ENCODE measurements at regions not wholly inside any gene's neighbourhood (a gene's known extent, or its start where the extent isn't known, plus 50 kb on each side); places are given as distances from the start of the nearest gene placed in this dataset.

- DNase-seq (ENCODE audit: low spot score in 2 of 2) (no peak), ATAC-seq (ENCODE audit: low read depth) (no peak)
- H3K4me1 Mint-ChIP-seq: no peaks in the 10 kb centered on the region
- peaks cover 9% of the 10 kb centered on the region for H3K9me3 Mint-ChIP-seq
- H3K27me3 Mint-ChIP-seq: peaks cover 16% of the 10 kb centered on the region
- H3K27ac Mint-ChIP-seq: no peak overlapping the region
- no peaks in the 10 kb centered on the region for H3K36me3 Mint-ChIP-seq
- no peak overlapping the region for H3K4me3 Mint-ChIP-seq
These were observed 136.8 kb upstream of the OTOS start for GRCh38 chr2:240277073-240277806.

GRCh38 chr2:240277807-240278522 lies 137.5 kb upstream of the OTOS start:
- no peak overlapping the region for H3K27ac Mint-ChIP-seq

GRCh38 chr2:240278661-240279060 lies 138.2 kb upstream of the OTOS start:
- H3K9me3 Mint-ChIP-seq: peaks cover 12% of the 10 kb centered on the region
- H3K4me1 Mint-ChIP-seq: no peaks in the 10 kb centered on the region
- no peak overlapping the region for H3K27ac Mint-ChIP-seq
- H3K4me3 Mint-ChIP-seq: no peak overlapping the region
- no peaks in the 10 kb centered on the region for H3K36me3 Mint-ChIP-seq
- peaks cover 14% of the 10 kb centered on the region for H3K27me3 Mint-ChIP-seq
- DNase-seq (ENCODE audit: low spot score in 2 of 2): no peak
- ATAC-seq (ENCODE audit: low read depth): no peak

More at GRCh38 chr2:240277807-240278522, 137.5 kb upstream of the OTOS start:
- Mint-ChIP-seq H3K36me3 (no peaks in the 10 kb centered on the region), H3K4me1 (no peaks in the 10 kb centered on the region), H3K27me3 (peaks cover 14% of the 10 kb centered on the region), H3K9me3 (peaks cover 6% of the 10 kb centered on the region), H3K4me3 (no peak overlapping the region)
- DNase-seq (ENCODE audit: low spot score in 2 of 2) (no peak), ATAC-seq (ENCODE audit: low read depth) (no peak)

GRCh38 chr2:240280621-240281020 lies 140.2 kb upstream of the OTOS start:
- peaks cover 5% of the 10 kb centered on the region for H3K27me3 Mint-ChIP-seq

GRCh38 chr2:240284503-240285259 lies 144.2 kb upstream of the OTOS start:
- ATAC-seq (ENCODE audit: low read depth) (no peak), DNase-seq (ENCODE audit: low spot score in 2 of 2) (no peak)
- Mint-ChIP-seq H3K27me3 (no peaks in the 10 kb centered on the region), H3K9me3 (peaks cover 13% of the 10 kb centered on the region), H3K36me3 (no peaks in the 10 kb centered on the region), H3K4me1 (no peaks in the 10 kb centered on the region), H3K4me3 (no peak overlapping the region), H3K27ac (no peak overlapping the region)

More at GRCh38 chr2:240280621-240281020, 140.2 kb upstream of the OTOS start:
- ATAC-seq (ENCODE audit: low read depth) (no peak), DNase-seq (ENCODE audit: low spot score in 2 of 2) (no peak)
- Mint-ChIP-seq H3K9me3 (peaks cover 13% of the 10 kb centered on the region), H3K36me3 (no peaks in the 10 kb centered on the region), H3K4me3 (no peak overlapping the region), H3K27ac (no peak overlapping the region), H3K4me1 (no peaks in the 10 kb centered on the region)

- Mint-ChIP-seq H3K36me3 (no peaks in the 10 kb centered on the region), H3K27me3 (no peaks in the 10 kb centered on the region), H3K4me3 (no peak overlapping the region), H3K9me3 (peaks cover 13% of the 10 kb centered on the region), H3K4me1 (no peaks in the 10 kb centered on the region), H3K27ac (no peak overlapping the region)
- ATAC-seq (ENCODE audit: low read depth) (no peak), DNase-seq (ENCODE audit: low spot score in 2 of 2) (no peak)
These were observed 145.3 kb upstream of the OTOS start for GRCh38 chr2:240285725-240286124.

GRCh38 chr2:240286596-240286995 lies 146.1 kb upstream of the OTOS start:
- H3K9me3 Mint-ChIP-seq: peaks cover 9% of the 10 kb centered on the region
- no peak for DNase-seq (ENCODE audit: low spot score in 2 of 2)
- no peaks in the 10 kb centered on the region for H3K4me1 Mint-ChIP-seq
- no peak overlapping the region for H3K27ac Mint-ChIP-seq
- no peak for ATAC-seq (ENCODE audit: low read depth)
- H3K4me3 Mint-ChIP-seq: no peak overlapping the region
- no peaks in the 10 kb centered on the region for H3K27me3 Mint-ChIP-seq
- H3K36me3 Mint-ChIP-seq: no peaks in the 10 kb centered on the region

- ATAC-seq (ENCODE audit: low read depth) (no peak), DNase-seq (ENCODE audit: low spot score in 2 of 2) (no peak)
- no peak overlapping the region for H3K4me3 Mint-ChIP-seq
- no peaks in the 10 kb centered on the region for H3K27me3 Mint-ChIP-seq
- H3K9me3 Mint-ChIP-seq: peaks cover 9% of the 10 kb centered on the region
- H3K27ac Mint-ChIP-seq: no peak overlapping the region
- no peaks in the 10 kb centered on the region for H3K36me3 Mint-ChIP-seq
- H3K4me1 Mint-ChIP-seq: no peaks in the 10 kb centered on the region
These were observed 146.6 kb upstream of the OTOS start for GRCh38 chr2:240287011-240287410.

- Mint-ChIP-seq H3K27me3 (no peaks in the 10 kb centered on the region), H3K4me1 (no peaks in the 10 kb centered on the region), H3K27ac (no peak overlapping the region), H3K9me3 (peaks cover 9% of the 10 kb centered on the region), H3K36me3 (no peaks in the 10 kb centered on the region), H3K4me3 (no peak overlapping the region)
- ATAC-seq (ENCODE audit: low read depth) (no peak), DNase-seq (ENCODE audit: low spot score in 2 of 2) (no peak)
These were observed 147.1 kb upstream of the OTOS start for GRCh38 chr2:240287496-240288086.

- H3K4me3 Mint-ChIP-seq: no peak overlapping the region
- no peaks in the 10 kb centered on the region for H3K27me3 Mint-ChIP-seq
- H3K27ac Mint-ChIP-seq: no peak overlapping the region
- peaks cover 6% of the 10 kb centered on the region for H3K9me3 Mint-ChIP-seq
- ATAC-seq (ENCODE audit: low read depth) (no peak), DNase-seq (ENCODE audit: low spot score in 2 of 2) (no peak)
- H3K36me3 Mint-ChIP-seq: no peaks in the 10 kb centered on the region
- H3K4me1 Mint-ChIP-seq: no peaks in the 10 kb centered on the region
These were observed 147.4 kb upstream of the GPC1 start for GRCh38 chr2:240288087-240288521.

- no peaks in the 10 kb centered on the region for H3K4me1 Mint-ChIP-seq
- no peaks in the 10 kb centered on the region for H3K36me3 Mint-ChIP-seq
- no peak overlapping the region for H3K27ac Mint-ChIP-seq
- H3K4me3 Mint-ChIP-seq: no peak overlapping the region
- DNase-seq (ENCODE audit: low spot score in 2 of 2): no peak
- ATAC-seq (ENCODE audit: low read depth): no peak
- H3K9me3 Mint-ChIP-seq: no peaks in the 10 kb centered on the region
- H3K27me3 Mint-ChIP-seq: no peaks in the 10 kb centered on the region
These were observed 145.6 kb upstream of the GPC1 start for GRCh38 chr2:240289701-240290431.

GRCh38 chr2:240290432-240291336 lies 144.8 kb upstream of the GPC1 start:
- H3K4me1 Mint-ChIP-seq: no peaks in the 10 kb centered on the region
- no peaks in the 10 kb centered on the region for H3K9me3 Mint-ChIP-seq
- H3K27me3 Mint-ChIP-seq: peaks cover under 1% of the 10 kb centered on the region
- DNase-seq (ENCODE audit: low spot score in 2 of 2): no peak
- H3K4me3 Mint-ChIP-seq: no peak overlapping the region
- no peaks in the 10 kb centered on the region for H3K36me3 Mint-ChIP-seq
- H3K27ac Mint-ChIP-seq: no peak overlapping the region
- no peak for ATAC-seq (ENCODE audit: low read depth)

Measured in memory B cell (primary cell).